Brain microvascular endothelial cell (primary cell): ENCODE measurements at regions not wholly inside any gene's neighbourhood (a gene's known extent, or its start where the extent isn't known, plus 50 kb on each side); places are given as distances from the start of the nearest gene placed in this dataset.

Source experiments
- DNase-seq: peaks from one replicate; pipeline ENCODE4 v3.0.0-alpha.2; 2020
- H3K27ac ChIP-seq: fragments of 250-450 bp; sonication (Bioruptor Pico); 2 replicates; pipeline ENCODE4 v1.5.1; 2020; ENCODE audit warnings: mild to moderate bottlenecking, moderate library complexity
- H3K27me3 ChIP-seq: fragments of 250-450 bp; sonication (Bioruptor Pico); replicated peaks from 2 replicates; pipeline ENCODE4 v1.5.1; 2020; ENCODE audit warnings: mild to moderate bottlenecking
- H3K36me3 ChIP-seq: fragments of 250-450 bp; sonication (Bioruptor Pico); replicated peaks from 2 replicates; pipeline ENCODE4 v1.5.1; 2020; ENCODE audit warnings: mild to moderate bottlenecking
- H3K4me3 ChIP-seq: 2 replicates; pipeline ENCODE4 v1.5.1; 2011; ENCODE audit warnings: low read depth, mild to moderate bottlenecking, control low read depth, low read length, moderate library complexity
- in situ Hi-C: cut with HindIII; loops from 2 replicates; pipeline ENCODE4 v1.10.0; 2017; ENCODE audit warnings: low sequenced_read_pairs, low pct_ligation_motif_present
- TF ChIP-seq, protein P1 (sequence below): IDR thresholded peaks from 2 replicates; pipeline ENCODE4 v1.5.1; 2011; ENCODE audit warnings: low read depth, mild to moderate bottlenecking, moderate library complexity, low read length, control low read depth, inconsistent platforms; ENCODE audit errors: missing control alignments

DNA sequence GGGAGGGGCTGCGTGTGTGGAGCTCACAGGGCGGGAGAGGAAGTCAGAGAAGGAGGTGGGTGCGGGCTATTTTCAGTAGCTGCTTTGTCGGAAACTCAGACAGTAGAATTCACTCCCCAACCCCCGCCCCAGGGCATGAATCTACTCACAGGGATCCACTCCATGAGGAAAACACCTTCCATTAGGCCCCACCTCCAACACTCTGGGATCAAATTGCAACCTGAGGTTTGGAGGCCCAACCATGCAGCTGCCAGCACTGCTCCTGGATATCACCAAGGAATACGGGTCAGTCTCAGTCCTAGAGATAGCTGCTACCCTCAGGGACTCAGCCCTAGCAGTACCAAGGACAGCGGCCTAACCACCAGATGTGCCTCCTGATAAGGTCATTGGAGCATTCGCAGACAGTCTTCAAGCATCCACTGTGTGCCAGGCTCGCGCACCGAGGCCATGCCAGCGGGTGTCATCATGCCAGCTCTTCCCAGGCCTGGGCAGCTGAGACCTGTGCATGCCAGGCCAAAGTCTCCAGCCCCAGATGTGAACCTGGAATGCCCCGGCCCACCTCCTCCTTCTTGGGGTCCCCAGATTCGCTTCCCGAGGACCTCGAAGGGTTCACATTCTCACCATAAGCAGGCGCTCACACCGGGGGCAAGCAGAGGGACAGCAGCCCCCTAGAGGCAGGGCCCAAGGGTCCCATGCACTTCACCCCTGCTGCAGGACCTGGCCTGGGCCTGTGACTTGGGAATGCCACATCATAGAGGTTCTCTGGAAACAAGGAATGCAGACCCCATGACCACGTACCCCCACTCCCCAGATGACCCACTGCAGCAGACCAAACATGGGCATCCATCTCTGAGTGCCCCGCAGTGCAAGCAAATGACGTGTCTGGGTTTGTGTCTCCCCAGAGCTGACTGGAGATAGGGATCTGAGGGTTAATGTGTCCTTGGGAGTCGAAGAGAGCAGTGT is 102.3 kb downstream of the ADRA2C start:
- no peak overlapping the region for H3K27ac ChIP-seq
- peaks cover 32% of the 10 kb centered on the region for H3K27me3 ChIP-seq
- TF ChIP-seq, protein P1, sequence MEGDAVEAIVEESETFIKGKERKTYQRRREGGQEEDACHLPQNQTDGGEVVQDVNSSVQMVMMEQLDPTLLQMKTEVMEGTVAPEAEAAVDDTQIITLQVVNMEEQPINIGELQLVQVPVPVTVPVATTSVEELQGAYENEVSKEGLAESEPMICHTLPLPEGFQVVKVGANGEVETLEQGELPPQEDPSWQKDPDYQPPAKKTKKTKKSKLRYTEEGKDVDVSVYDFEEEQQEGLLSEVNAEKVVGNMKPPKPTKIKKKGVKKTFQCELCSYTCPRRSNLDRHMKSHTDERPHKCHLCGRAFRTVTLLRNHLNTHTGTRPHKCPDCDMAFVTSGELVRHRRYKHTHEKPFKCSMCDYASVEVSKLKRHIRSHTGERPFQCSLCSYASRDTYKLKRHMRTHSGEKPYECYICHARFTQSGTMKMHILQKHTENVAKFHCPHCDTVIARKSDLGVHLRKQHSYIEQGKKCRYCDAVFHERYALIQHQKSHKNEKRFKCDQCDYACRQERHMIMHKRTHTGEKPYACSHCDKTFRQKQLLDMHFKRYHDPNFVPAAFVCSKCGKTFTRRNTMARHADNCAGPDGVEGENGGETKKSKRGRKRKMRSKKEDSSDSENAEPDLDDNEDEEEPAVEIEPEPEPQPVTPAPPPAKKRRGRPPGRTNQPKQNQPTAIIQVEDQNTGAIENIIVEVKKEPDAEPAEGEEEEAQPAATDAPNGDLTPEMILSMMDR: no peak
- no peak overlapping the region for H3K4me3 ChIP-seq
- in situ Hi-C loops: no loop called here
- H3K36me3 ChIP-seq: no peaks in the 10 kb centered on the region
- DNase-seq: peak; percentile 23

DNA sequence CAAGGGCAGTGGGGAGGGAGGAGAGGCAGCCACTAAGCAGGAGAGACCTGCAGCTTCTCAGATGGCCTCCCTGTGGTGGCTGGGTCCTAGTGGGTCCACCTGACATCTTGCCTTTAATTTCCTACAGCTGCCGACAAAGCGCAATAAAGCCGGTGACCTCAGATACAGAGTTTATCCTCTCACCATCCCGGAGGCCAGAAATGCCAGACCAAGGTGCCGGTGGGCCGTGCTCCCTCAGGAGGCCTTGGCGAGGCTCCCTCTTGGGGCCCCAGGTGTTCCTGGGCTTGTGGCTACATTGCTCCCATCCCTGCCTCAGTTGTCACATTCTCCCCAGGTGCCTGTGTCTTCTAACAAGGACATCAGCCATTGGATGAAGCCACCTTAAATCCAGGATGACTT is 103.0 kb downstream of the ADRA2C start:
- TF ChIP-seq, protein P1: no peak
- Histone ChIP-seq H3K27ac (no peak overlapping the region), H3K27me3 (peaks cover 36% of the 10 kb centered on the region), H3K4me3 (no peak overlapping the region), H3K36me3 (no peaks in the 10 kb centered on the region)
- in situ Hi-C loops: no loop called here
- DNase-seq: no peak

DNA sequence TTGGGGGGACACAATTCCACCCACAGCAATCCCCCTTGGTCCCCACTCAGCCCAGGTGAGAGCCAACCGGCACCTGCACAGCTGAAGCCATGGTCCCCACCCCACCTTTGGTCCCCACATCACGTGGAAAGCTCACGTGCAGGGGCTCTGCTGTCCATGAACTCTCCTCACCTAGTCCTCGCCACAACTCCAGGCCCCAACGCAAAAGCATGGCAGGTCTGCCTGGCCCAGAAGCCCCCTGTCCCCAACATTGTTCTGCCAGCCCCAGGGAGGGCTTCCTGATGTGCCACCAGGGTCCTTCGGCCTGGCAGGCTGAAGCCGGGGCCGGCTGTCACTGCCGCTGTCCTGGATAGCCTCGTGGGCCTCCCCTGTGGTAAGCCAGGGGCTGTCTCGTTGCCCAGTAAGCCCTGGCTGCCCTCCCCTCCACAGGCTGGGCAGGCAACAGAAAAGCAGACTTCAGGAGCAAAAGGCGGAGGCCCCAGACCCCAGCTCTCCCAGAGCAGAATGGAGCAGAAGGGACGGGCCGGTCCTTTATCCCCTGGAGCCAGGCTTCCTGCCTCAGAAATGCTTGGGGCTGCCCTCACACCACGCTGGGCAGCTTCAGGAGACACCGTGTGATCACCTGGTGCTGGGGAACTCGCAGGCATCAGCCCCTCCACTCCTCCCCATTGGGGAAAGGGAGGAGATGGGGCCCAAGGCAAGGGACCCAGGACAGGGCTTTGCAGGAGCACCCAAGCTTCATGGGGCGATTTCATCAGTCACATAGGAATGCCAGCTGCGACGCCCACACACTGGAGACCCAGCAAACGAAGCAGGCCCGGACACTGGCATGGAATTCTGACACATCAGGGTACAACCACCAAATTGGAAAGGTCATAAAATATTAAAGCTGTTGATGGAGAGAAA is 103.7 kb downstream of the ADRA2C start:
- in situ Hi-C loops: no loop called here
- Histone ChIP-seq H3K36me3 (no peaks in the 10 kb centered on the region), H3K27me3 (peaks cover 41% of the 10 kb centered on the region), H3K4me3 (no peak overlapping the region), H3K27ac (no peak overlapping the region)
- TF ChIP-seq, protein P1: no peak
- no peak for DNase-seq

DNA sequence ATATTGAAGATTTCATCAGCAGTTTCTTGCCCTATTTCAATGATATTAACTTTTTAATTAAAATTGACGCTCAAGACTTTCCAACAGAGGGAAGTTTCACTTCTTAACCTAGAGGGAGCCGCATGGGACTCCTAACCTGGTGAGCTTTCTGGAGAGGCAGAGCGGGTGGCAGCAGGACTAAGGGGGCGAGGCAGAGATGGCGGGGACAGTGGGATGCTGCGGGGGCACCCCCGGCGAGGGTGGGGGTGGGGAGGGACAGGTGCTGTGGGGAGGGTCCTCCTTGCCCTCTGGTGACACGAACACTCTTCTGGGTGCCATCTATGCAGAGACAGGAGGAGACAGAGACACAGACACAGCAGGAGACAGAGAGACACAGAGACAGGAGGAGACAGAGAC is 104.4 kb downstream of the ADRA2C start:
- in situ Hi-C loops: no loop called here
- no peaks in the 10 kb centered on the region for H3K36me3 ChIP-seq
- H3K27me3 ChIP-seq: peaks cover 43% of the 10 kb centered on the region
- TF ChIP-seq, protein P1: no peak
- no peak overlapping the region for H3K4me3 ChIP-seq
- no peak for DNase-seq
- no peak overlapping the region for H3K27ac ChIP-seq

DNA sequence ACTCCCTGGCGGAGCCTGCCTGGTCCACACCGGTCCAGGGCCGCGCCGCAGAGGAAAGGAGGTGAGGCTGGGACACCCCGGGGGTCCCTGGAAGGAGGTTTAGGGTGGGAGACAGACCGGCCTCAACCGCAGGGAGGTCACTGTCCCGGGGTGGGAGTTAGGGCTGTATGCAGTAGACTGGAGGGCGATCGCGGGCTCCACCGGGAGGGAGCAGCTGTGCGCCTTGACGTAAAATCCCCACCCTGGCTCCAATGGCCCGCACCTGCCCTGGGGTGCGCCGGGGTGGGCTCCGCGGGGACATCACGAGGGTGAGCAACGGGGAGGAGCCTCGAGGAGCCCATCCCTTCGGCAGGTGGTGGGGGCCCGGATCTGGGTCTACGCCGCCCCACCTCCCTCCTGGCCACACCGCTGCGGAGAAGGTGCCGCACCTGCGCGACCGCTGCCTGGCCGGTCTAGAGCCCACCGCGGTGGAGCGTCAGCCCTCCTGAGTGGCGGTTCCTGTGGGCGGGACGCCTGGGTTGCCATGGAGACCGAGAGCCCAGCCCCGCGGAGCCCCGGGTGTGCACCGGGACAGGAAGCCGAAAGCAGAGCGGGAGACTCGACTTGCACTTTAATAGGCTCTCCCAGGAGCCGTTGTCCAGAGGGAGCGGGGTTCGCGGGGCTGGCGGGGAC is 105.1 kb downstream of the ADRA2C start:
- in situ Hi-C loops: no loop called here
- no peak overlapping the region for H3K4me3 ChIP-seq
- no peak for DNase-seq
- no peak overlapping the region for H3K27ac ChIP-seq
- no peaks in the 10 kb centered on the region for H3K36me3 ChIP-seq
- peaks cover 48% of the 10 kb centered on the region for H3K27me3 ChIP-seq
- TF ChIP-seq, protein P1: no peak
